Non-pigmented ciliary epithelial cell (primary cell): ENCODE measurements at regions not wholly inside any gene's neighbourhood (a gene's known extent, or its start where the extent isn't known, plus 50 kb on each side); places are given as distances from the start of the nearest gene placed in this dataset.
"Not testable (repeated sequence)": the region's sequence is repeated elsewhere in the genome, so short reads cannot be mapped to it uniquely, and the experiment has no call there.

ENCODE experiments used
- DNase-seq: peaks from one replicate; pipeline ENCODE4 v3.0.0-alpha.2; 2010; ENCODE audit warnings: low read depth

GRCh38 chr2:125364192-125364983, 1291.6 kb upstream of the GYPC start:
- DNase-seq = no peak

DNA sequence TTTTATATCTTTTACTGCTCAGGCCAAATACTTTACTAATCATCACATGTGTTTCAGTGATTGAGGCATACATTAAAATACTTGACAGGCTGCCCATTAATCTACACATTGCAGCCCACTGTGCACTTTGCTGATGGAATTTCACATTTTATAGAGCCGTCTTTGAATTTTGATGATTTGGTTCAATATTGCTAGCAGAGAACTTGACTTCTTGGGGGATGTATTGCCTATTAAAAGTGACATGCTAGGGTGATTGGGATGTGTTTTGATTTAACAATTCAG, 1291.0 kb upstream of the GYPC start:
- no peak for DNase-seq

GRCh38 chr2:125371867-125372266, 1284.1 kb upstream of the GYPC start:
- no peak for DNase-seq

DNA sequence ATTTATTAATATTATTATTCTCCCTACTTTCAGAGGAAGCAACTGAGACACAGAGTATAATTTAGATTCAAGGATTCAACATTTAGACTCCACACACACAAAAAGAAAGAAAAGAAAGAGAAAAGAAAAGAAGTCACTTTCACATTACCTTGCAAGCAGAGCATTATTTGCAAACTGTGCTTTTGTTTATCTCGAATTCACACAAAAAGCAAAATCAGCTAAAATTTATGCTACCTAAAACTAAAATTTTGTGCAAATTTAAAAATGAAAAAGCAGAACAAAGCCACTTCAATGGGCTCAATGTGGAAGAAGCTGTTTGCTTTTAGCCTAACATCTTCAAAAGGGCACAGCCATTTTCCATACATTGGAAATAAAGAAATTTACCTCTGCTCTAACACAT, 1282.7 kb upstream of the GYPC start:
- DNase-seq = no peak

- no peak for DNase-seq
These were observed 1269.9 kb upstream of the GYPC start for GRCh38 chr2:125386074-125386473.

DNA sequence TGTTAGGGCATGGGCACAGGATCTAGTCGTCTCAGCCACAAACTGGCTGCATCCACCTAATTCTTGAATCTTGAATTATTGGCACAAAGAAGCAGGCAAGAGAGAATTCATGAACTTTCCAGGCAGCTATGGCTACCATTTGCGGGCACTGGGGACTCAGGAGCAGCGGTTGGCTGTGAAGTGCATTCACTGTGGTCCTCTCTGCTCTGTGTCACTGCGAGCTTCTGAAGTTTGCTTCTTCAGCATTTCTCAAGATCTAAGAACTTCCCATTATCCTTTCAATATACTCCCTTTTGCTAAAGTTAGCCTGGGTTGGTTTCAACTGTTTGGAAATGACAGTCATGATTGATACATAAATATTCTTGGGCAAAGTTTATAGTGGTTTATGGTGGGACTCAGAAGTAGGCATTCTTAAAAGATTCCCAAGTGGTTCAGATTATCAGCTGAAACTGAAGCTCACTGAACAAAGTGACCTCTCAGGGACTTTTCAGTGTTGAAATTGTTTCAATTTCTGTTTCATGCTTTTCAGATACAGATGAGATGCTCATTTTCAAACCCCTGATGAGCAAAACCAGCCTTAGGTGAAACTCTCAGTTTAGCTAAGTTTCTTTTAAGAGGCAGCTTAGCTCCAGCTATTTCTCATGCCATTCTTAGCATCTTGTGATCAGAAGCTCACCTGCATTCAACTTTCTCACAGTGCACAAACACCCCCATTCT, 1258.3 kb upstream of the GYPC start:
- no peak for DNase-seq

GRCh38 chr2:125398738-125399524, 1257.0 kb upstream of the GYPC start:
- no peak for DNase-seq

DNA sequence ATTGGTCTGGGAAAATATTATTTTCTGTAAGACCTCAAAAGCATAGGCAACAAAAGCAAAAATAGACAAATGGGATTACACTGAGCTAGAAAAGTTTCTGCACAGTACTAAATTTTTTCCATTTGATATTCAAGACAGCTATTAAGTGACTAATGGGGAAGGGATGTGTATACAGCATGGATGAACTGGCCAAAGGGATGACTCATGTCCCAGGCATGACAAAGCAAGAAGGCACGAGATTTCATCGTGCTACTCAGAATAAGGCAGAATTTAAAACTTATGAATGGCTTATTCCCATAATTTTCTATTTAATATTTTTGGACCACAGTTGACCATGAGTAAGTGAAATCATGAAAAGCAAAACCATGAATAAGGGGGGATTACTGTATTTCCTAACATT, 1250.1 kb upstream of the GYPC start:
- DNase-seq = peak; percentile 93

DNA sequence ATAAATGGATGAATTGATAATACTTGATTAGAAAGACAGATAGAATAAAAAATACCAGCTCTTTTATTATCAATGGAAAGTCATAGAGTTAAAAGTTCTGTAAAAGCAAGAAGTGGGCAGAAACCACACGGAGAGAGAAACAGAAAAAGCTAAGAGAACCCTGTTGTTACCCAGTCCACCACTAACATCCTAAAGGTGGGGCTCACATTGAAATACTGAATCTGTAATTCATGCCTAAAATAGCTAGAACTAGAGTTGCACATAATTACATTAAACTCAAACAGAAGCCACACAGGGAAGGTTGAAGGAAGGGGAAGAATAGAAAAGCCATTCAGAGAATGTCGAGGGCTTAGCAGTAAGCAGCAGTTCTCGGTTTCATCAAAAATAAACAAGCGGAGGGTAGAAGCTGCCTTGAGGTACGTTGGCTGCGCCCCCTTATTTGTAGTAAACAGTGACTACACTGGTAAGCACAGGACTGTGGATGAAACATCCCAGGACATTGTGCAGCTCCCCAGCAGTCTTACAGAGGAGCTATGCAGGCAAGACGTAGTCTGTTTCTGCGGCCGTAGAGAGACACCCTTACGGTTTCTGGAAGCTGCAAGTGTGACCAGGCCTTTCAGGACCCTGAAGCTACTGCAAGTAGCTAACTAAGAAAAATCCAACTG, 1247.0 kb upstream of the GYPC start:
- DNase-seq = no peak

GRCh38 chr2:125418483-125418882, 1237.5 kb upstream of the GYPC start:
- no peak for DNase-seq

GRCh38 chr2:125422198-125422770, 1233.7 kb upstream of the GYPC start:
- not testable (repeated sequence) for DNase-seq

DNA sequence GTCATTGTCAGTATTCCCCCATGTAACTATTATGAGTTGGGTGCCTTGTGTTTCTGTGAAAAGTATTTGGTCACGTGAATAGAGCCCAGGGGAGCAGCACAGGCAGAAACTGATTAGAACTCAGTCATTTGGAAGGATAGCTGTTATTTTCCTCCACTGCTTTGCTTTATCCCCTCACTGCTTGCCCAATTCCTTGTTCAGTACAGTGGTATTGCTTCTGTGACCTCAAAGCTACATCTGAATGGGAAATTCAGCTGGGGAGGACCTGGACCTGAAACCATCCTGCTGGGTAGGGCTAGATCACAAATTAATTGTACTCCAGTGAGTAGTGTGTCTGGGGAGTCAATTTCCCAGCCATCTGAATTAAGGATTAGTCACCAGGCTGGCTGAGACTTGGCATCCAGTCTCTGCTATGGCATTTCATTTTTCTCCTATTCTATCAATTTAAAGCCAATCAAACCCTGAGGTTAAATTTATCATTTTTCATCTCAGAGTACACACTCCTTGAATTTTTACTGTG, 1231.6 kb upstream of the GYPC start:
- DNase-seq = no peak

DNA sequence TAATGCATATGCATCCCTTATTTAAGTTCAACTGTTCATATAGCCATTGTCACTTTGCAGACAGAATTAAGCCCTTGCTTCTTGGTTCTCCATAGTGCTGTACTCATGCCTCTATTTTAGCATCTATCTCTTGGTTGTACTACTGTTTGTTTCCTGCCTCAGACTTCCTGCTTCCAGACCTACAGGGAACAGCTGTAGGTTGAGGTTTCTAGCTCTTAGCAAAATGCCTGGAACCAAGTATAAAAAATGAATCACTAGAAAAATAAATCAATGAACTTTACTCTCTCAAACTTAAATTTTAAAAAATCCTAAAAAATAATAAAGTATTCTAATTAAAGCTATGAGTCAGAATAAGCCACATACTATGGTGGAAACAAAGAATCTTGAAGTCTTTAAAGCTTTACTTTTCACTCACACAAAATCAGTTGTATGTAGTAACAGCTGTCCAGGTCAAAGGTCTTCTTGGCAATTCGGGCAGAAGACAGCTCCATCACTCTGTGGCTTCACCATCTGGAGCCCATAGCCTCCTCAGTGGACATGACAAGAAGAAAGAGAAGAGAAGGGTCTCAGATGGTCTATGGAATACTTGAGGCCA, 1228.1 kb upstream of the GYPC start:
- DNase-seq = no peak

GRCh38 chr2:125444106-125444505, 1211.9 kb upstream of the GYPC start:
- no peak for DNase-seq

GRCh38 chr2:125445495-125445894, 1210.5 kb upstream of the GYPC start:
- no peak for DNase-seq

DNA sequence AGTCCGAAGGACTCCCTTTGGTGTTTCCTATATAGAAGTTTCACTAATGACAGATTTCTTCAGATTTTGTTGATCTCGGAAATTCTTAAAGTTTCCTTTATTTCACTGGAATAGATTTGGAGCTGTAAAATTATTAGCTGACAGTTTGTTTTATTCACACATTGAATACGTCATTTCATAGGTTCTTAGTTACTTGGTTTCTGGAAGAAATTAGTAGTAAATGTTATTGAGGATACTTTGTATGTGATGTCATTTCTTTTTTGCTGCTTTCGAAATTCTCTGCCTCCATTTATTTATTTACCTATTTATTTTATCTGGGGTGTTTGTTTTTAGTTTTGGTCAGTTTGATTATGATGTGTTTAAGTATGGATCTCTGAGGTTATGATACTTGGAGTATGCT, 1205.9 kb upstream of the GYPC start:
- DNase-seq = no peak

- DNase-seq = no peak
These were observed 1200.8 kb upstream of the GYPC start for GRCh38 chr2:125455110-125455509.

GRCh38 chr2:125456693-125457363, 1199.1 kb upstream of the GYPC start:
- no peak for DNase-seq

GRCh38 chr2:125471963-125472362, 1184.0 kb upstream of the GYPC start:
- no peak for DNase-seq

- no peak for DNase-seq
These were observed 1176.8 kb upstream of the GYPC start for GRCh38 chr2:125479143-125479636.

- DNase-seq = no peak
These were observed 1165.7 kb upstream of the GYPC start for GRCh38 chr2:125490308-125490707.
